SK-N-SH treated with all-trans-retinoic acid at 6 μM for 48 hours (cell line): ENCODE measurements at regions not wholly inside any gene's neighbourhood (a gene's known extent, or its start where the extent isn't known, plus 50 kb on each side); places are given as distances from the start of the nearest gene placed in this dataset.

Source experiments
- ARNTL ChIP-seq: fragments of 450-650 bp; formaldehyde crosslinking; IDR thresholded peaks from 2 replicates; pipeline ENCODE4 v1.5.0; 2020; ENCODE audit warnings: low read depth, mild to moderate bottlenecking, moderate library complexity, borderline replicate concordance
- BACH2 ChIP-seq: fragments of 250-450 bp; sonication (Bioruptor Pico); IDR thresholded peaks from 2 replicates; pipeline ENCODE4 v1.9.0; 2021; ENCODE audit warnings: mild to moderate bottlenecking, borderline replicate concordance
- CSDC2 ChIP-seq: fragments of 250-450 bp; sonication (Bioruptor Pico); IDR thresholded peaks from 2 replicates; pipeline ENCODE4 v1.5.0; 2020; ENCODE audit warnings: mild to moderate bottlenecking, moderate library complexity
- PATZ1 ChIP-seq: fragments of 250-450 bp; sonication (Bioruptor Pico); IDR thresholded peaks from 2 replicates; pipeline ENCODE4 v1.8.0; 2020; ENCODE audit warnings: mild to moderate bottlenecking, moderate library complexity, borderline replicate concordance
- PPARA ChIP-seq: fragments of 250-450 bp; sonication (Bioruptor Pico); IDR thresholded peaks from 2 replicates; pipeline ENCODE4 v1.5.0; 2020; ENCODE audit warnings: mild to moderate bottlenecking, borderline replicate concordance
- RARB ChIP-seq: fragments of 250-450 bp; sonication (Bioruptor Pico); IDR thresholded peaks from 2 replicates; pipeline ENCODE4 v1.8.0; 2021; ENCODE audit warnings: mild to moderate bottlenecking, moderate library complexity
- ZFP3 ChIP-seq: fragments of 250-450 bp; sonication (Bioruptor Pico); IDR thresholded peaks from 2 replicates; pipeline ENCODE4 v1.5.0; 2020; ENCODE audit warnings: mild to moderate bottlenecking, moderate library complexity

- TF ChIP-seq RARB (CRISPR knock-in tag) (no peak), PATZ1 (CRISPR knock-in tag) (no peak), BACH2 (CRISPR knock-in tag) (no peak), PPARA (CRISPR knock-in tag) (no peak), ZFP3 (CRISPR knock-in tag) (no peak), ARNTL (CRISPR knock-in tag) (no peak), CSDC2 (CRISPR knock-in tag) (no peak)
These were observed 413.9 kb upstream of the LYPLAL1 start for GRCh38 chr1:218759795-218760194.
